ENCODE measurements at regions not wholly inside any gene's neighbourhood (a gene's known extent, or its start where the extent isn't known, plus 50 kb on each side); places are given as distances from the start of the nearest gene placed in this dataset.

DNA sequence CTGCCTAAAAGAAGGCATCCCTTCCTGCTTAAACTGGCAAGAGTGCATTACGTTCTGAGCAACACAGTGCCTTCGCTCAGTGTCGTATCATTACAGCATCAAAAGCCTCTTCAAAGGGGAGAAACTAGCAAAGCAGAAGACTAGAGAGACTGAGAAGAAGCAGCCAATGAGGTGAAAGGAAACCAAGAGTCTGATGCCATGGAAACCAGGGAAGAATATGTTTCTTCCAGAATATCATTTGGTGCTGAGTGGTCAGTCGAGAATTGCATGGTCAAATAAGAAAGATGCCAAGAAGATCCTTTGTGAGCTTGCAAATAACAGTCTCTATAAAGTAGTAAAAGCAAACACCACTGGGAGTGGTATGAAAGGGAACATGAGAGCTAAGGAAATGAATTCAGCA, 312.1 kb upstream of the CHST9 start:
- TF ChIP-seq CTCF (IDR thresholded peaks at IDR 0.05) (no peak), POLR2A (IDR thresholded peaks at IDR 0.05) (no peak)
